Loucy (cell line): ENCODE measurements at regions not wholly inside any gene's neighbourhood (a gene's known extent, or its start where the extent isn't known, plus 50 kb on each side); places are given as distances from the start of the nearest gene placed in this dataset.

Experiments
- H2AFZ ChIP-seq: fragments of 200-600 bp; sonication (generic); 2 replicates; pipeline ENCODE4 v1.6.0; 2016; ENCODE audit warnings: antibody characterized with exemption, mild to moderate bottlenecking, low read length, moderate library complexity
- H3F3A ChIP-seq: fragments of 200-600 bp; 2 replicates; pipeline ENCODE4 v1.6.0; 2016; ENCODE audit warnings: antibody characterized with exemption, low read depth, mild to moderate bottlenecking
- H3K27me3 ChIP-seq: fragments of 200-600 bp; sonication (generic); 2 replicates; pipeline ENCODE4 v1.6.1; 2014; ENCODE audit warnings: low read length, mild to moderate bottlenecking; ENCODE audit not compliant: insufficient read depth, poor library complexity, severe bottlenecking
- H3K36me3 ChIP-seq: fragments of 200-600 bp; sonication (generic); 2 replicates; pipeline ENCODE4 v1.6.1; 2016; ENCODE audit warnings: low read length; ENCODE audit not compliant: insufficient read depth
- H3K4me1 ChIP-seq: fragments of 200-600 bp; sonication (generic); 2 replicates; pipeline ENCODE4 v1.5.1; 2014; ENCODE audit warnings: low read length, mild to moderate bottlenecking; ENCODE audit not compliant: insufficient read depth, poor library complexity, severe bottlenecking
- H3K4me2 ChIP-seq: fragments of 200-600 bp; sonication (generic); 2 replicates; pipeline ENCODE4 v1.6.0; 2014; ENCODE audit warnings: antibody characterized with exemption, low read length, low read depth, mild to moderate bottlenecking; ENCODE audit not compliant: poor library complexity, severe bottlenecking
- H3K4me3 ChIP-seq: fragments of 200-600 bp; sonication (generic); 2 replicates; pipeline ENCODE4 v1.5.1; 2014; ENCODE audit warnings: low read length, mild to moderate bottlenecking, mixed read lengths; ENCODE audit not compliant: poor library complexity, severe bottlenecking
- H3K79me2 ChIP-seq: fragments of 200-600 bp; sonication (generic); 2 replicates; pipeline ENCODE4 v1.6.1; 2014; ENCODE audit warnings: low read length; ENCODE audit not compliant: insufficient read depth
- H3K9ac ChIP-seq: fragments of 200-600 bp; sonication (generic); 2 replicates; pipeline ENCODE4 v1.6.0; 2014; ENCODE audit warnings: mild to moderate bottlenecking, low read depth, low read length, moderate library complexity; ENCODE audit not compliant: poor library complexity, severe bottlenecking
- H3K9me2 ChIP-seq: fragments of 200-600 bp; sonication (generic); replicated peaks from 2 replicates; pipeline ENCODE4 v1.6.1; 2016; ENCODE audit warnings: low read depth, low read length, mixed read lengths
- H3K9me3 ChIP-seq: fragments of 200-600 bp; sonication (generic); 2 replicates; pipeline ENCODE4 v1.6.1; 2014; ENCODE audit warnings: mild to moderate bottlenecking, antibody characterized with exemption, low read length, low read depth; ENCODE audit not compliant: insufficient read depth
- H4K20me1 ChIP-seq: fragments of 200-600 bp; sonication (generic); 2 replicates; pipeline ENCODE4 v1.6.0; 2014; ENCODE audit warnings: antibody characterized with exemption, low read length, mild to moderate bottlenecking; ENCODE audit not compliant: insufficient read depth, poor library complexity, severe bottlenecking
- EZH2phosphoT487 ChIP-seq: fragments of 200-600 bp; IDR thresholded peaks from 2 replicates; pipeline ENCODE4 v1.6.1; 2018; ENCODE audit warnings: antibody characterized with exemption, mild to moderate bottlenecking, moderate library complexity, borderline replicate concordance
- TF ChIP-seq, protein P1 (sequence below): fragments of 200-600 bp; sonication (generic); conservative IDR thresholded peaks from 2 replicates; pipeline ENCODE4 v1.5.1; 2014; ENCODE audit warnings: mild to moderate bottlenecking, antibody characterized with exemption, low read length

- Histone ChIP-seq H3F3A (0 out of 2 replicates have a peak, but pooled peaks cover 4% of the 10 kb centered on the region), H3K79me2 (peaks cover 38% of the 10 kb centered on the region), H3K4me2 (peak overlapping the region; percentile 91), H4K20me1 (peaks cover 17% of the 10 kb centered on the region), H3K36me3 (no peaks in the 10 kb centered on the region), H2AFZ (peak overlapping the region; percentile 98), H3K9ac (peak overlapping the region; percentile 78), H3K9me2 (no peaks in the 10 kb centered on the region), H3K9me3 (no peaks in the 10 kb centered on the region), H3K4me1 (peaks cover 33% of the 10 kb centered on the region), H3K4me3 (peak overlapping the region; percentile 81), H3K27me3 (no peaks in the 10 kb centered on the region)
- TF ChIP-seq, protein P1, sequence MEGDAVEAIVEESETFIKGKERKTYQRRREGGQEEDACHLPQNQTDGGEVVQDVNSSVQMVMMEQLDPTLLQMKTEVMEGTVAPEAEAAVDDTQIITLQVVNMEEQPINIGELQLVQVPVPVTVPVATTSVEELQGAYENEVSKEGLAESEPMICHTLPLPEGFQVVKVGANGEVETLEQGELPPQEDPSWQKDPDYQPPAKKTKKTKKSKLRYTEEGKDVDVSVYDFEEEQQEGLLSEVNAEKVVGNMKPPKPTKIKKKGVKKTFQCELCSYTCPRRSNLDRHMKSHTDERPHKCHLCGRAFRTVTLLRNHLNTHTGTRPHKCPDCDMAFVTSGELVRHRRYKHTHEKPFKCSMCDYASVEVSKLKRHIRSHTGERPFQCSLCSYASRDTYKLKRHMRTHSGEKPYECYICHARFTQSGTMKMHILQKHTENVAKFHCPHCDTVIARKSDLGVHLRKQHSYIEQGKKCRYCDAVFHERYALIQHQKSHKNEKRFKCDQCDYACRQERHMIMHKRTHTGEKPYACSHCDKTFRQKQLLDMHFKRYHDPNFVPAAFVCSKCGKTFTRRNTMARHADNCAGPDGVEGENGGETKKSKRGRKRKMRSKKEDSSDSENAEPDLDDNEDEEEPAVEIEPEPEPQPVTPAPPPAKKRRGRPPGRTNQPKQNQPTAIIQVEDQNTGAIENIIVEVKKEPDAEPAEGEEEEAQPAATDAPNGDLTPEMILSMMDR = no peak
- TF ChIP-seq EZH2phosphoT487 = no peak
These were observed 72.7 kb upstream of the MAP4 start for GRCh38 chr3:48088749-48089466.

DNA sequence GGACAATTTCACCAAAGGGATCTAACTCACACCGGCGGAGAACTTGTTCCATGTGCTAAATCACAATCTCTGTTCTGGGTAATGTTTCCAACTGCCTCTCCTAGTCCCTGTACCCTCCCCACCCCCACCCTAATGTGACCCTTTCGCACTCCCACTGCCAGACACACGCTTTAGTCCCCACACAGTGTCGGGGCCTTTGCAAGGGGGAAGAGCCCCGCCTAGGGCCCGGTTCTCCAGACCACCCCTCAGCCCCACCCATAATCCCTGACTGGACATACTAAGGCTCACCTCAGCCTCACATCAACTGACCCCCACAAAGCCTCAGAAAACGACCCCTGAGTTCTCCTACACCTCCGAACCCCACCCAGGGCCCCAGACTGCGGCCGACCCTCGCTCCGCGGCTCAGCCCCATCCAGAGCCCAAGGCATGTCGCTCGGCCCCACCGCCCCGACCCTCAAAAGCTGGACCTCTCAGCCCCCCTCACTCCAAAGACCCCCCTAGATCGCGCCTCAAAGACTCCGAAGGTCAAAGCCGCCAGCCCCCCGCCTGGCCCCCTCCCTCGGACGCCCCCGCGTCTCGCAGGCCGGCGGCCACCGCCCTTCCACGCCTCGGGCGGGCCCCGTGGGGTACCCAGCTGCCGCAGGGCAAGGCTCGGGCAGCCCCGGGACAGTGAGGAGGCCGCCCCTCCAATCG lies 72.0 kb upstream of the MAP4 start:
- peak overlapping the region; percentile 78 for H3K9ac ChIP-seq
- 0 out of 2 replicates have a peak, but pooled peaks cover 4% of the 10 kb centered on the region for H3F3A ChIP-seq
- H3K36me3 ChIP-seq = no peaks in the 10 kb centered on the region
- H4K20me1 ChIP-seq = peaks cover 18% of the 10 kb centered on the region
- H2AFZ ChIP-seq = peak overlapping the region; percentile 83
- no peaks in the 10 kb centered on the region for H3K27me3 ChIP-seq
- peaks cover 38% of the 10 kb centered on the region for H3K79me2 ChIP-seq
- H3K4me2 ChIP-seq = peak overlapping the region; percentile 91
- H3K4me1 ChIP-seq = peaks cover 33% of the 10 kb centered on the region
- TF ChIP-seq EZH2phosphoT487 = no peak
- TF ChIP-seq, protein P1 = no peak
- H3K9me2 ChIP-seq = no peaks in the 10 kb centered on the region
- H3K9me3 ChIP-seq = no peaks in the 10 kb centered on the region
- H3K4me3 ChIP-seq = peak overlapping the region; percentile 81

- Histone ChIP-seq H3K27me3 (no peaks in the 10 kb centered on the region), H3K9me3 (no peaks in the 10 kb centered on the region), H3K9me2 (no peaks in the 10 kb centered on the region), H3K36me3 (no peaks in the 10 kb centered on the region), H2AFZ (no peak overlapping the region), H3K4me2 (peak overlapping the region; percentile 91), H3K4me1 (peaks cover 37% of the 10 kb centered on the region), H3K4me3 (peak overlapping the region; percentile 81), H3K79me2 (peaks cover 52% of the 10 kb centered on the region), H3K9ac (peak overlapping the region; percentile 78), H3F3A (no peaks in the 10 kb centered on the region), H4K20me1 (peaks cover 30% of the 10 kb centered on the region)
- TF ChIP-seq, protein P1 = no peak
- TF ChIP-seq EZH2phosphoT487 = no peak
These were observed 70.5 kb upstream of the MAP4 start for GRCh38 chr3:48086705-48087104.
